RWPE1 (cell line): ENCODE measurements at regions not wholly inside any gene's neighbourhood (a gene's known extent, or its start where the extent isn't known, plus 50 kb on each side); places are given as distances from the start of the nearest gene placed in this dataset.

Experiments
- CTCF ChIA-PET: fragments of 350-600 bp; sonication (Branson Sonifier 250); formaldehyde crosslinking; extraction: SDS; loops from one replicate; lab custom pipeline; 2021; lab: Yijun Ruan, JAX
- POLR2A ChIA-PET: fragments of 400-600 bp; formaldehyde crosslinking; extraction: SDS; loops from one replicate; lab custom pipeline; 2020; ENCODE audit warnings: antibody characterized with exemption; ENCODE audit not compliant: low non-redundant PET; lab: Yijun Ruan, JAX
- DNase-seq: peaks from one replicate; pipeline ENCODE4 v3.0.0; 2012; ENCODE audit warnings: low spot score
- H3K27ac ChIP-seq: fragments of 450-650 bp; 2 replicates; pipeline ENCODE4 v1.5.1; 2017
- CTCF ChIP-seq: fragments of 450-650 bp; conservative IDR thresholded peaks from 2 replicates; pipeline ENCODE4 v1.5.1; 2017; ENCODE audit warnings: low read depth, mild to moderate bottlenecking

DNA sequence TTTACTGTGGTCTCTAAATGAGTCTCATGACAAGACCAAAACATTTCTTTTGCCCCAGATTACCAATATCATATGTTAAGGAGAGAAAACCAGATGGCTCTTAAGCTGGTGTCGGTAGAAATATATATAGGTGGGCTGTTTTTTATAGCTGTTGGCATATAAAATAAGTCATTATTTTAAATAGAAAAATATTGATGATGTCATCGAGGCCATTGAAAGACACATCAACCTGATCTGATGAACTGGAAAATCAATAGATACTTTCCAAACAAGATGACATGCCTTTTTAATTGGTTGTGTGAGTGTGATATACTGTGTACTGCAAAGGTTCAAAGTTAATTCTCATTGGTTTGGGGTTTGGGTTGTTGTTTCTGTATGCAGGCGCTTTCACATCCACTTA is 617.3 kb downstream of the CCDC171 start:
- no peak for TF ChIP-seq CTCF

DNA sequence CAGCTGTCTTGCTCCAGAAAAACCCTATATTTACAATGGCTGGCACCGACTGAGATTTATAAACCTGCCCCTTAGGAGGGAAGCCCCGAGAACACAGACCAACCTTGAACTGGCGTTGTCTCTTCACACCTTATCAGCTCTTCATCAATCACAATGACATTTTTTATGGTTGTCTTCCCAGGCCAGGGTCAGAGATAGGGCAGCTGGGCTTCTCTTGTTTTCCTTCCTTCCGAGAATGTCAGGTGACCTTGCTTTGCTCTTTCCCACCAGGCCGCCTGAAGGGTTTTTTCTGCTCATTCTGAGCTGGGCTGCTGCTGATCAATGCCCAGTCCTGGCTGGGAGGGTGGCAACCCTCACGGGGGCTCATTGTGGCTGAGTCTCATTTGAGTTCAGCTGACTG is 619.1 kb downstream of the CCDC171 start:
- DNase-seq: no peak
- CTCF ChIA-PET: no interaction called here
- POLR2A ChIA-PET: no interaction called here
- no peak overlapping the region for H3K27ac ChIP-seq
- TF ChIP-seq CTCF: no peak

More for the DNA sequence above, 617.3 kb downstream of the CCDC171 start:
- no peak for DNase-seq
- no peak overlapping the region for H3K27ac ChIP-seq
- ChIA-PET POLR2A (no interaction called here), CTCF (no interaction called here)

DNA sequence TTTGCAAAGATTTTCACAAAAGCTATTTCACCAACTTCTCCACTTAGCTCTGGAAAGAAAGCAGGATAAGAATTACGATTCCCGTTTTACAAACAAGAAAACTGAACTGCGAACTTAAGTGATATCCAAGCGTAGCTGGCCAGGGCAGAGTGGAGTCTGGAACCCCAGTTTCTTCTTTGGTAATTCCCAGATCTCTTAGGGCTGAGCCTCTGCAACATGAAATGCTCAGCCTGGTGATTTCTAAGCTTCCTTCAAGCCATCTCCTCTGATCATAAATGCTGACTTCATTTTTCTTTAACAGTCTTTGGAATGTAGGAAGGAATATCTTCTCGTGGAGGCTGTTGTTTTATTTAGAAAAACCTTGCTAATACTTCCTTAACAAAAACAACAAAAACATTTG is 620.0 kb downstream of the CCDC171 start:
- TF ChIP-seq CTCF: no peak
- no peak overlapping the region for H3K27ac ChIP-seq
- POLR2A ChIA-PET: no interaction called here
- CTCF ChIA-PET: interaction anchor here (0.6 kb wide), 1 partner anchor 73 kb away, joined by 3 read pairs; no protein-coding TSS in a partner anchor
- no peak for DNase-seq

- ChIA-PET CTCF (no interaction called here), POLR2A (no interaction called here)
- TF ChIP-seq CTCF: no peak
- H3K27ac ChIP-seq: no peak overlapping the region
- no peak for DNase-seq
Measured at GRCh38 chr9:16174915-16175314, 622.1 kb downstream of the CCDC171 start.

- no peak for TF ChIP-seq CTCF
Measured at GRCh38 chr9:16175461-16175860, 622.6 kb downstream of the CCDC171 start.

DNA sequence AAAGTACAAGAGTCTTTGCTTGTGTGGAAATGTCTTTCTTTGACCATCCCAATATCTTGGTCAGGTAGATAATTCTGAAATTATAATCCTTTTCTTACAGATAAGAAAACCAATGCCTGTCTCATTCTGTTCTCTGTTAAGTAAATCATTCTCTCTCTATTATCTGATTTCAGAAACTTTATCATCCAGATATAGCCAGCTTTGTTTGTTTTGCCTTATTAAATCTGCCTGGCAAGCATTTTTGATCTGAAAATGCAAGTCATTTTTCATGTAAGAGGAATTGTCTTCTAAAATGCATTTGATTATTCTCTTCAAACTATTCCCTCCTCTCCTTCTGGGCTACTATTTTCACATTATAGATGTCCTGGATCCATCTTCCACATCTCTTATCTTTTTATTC is 625.5 kb downstream of the CCDC171 start:
- POLR2A ChIA-PET: no interaction called here
- no peak overlapping the region for H3K27ac ChIP-seq

More at GRCh38 chr9:16175461-16175860, 622.6 kb downstream of the CCDC171 start:
- POLR2A ChIA-PET: no interaction called here
- CTCF ChIA-PET: interaction anchor here (0.7 kb wide), 1 partner anchor 344 kb away, joined by 3 read pairs; no protein-coding TSS in a partner anchor
- no peak for DNase-seq
- H3K27ac ChIP-seq: no peak overlapping the region

More for the DNA sequence above, 625.5 kb downstream of the CCDC171 start:
- TF ChIP-seq CTCF: no peak
- CTCF ChIA-PET: no interaction called here
- no peak for DNase-seq
